NCI-H128 (cell line): ENCODE measurements at regions not wholly inside any gene's neighbourhood (a gene's known extent, or its start where the extent isn't known, plus 50 kb on each side); places are given as distances from the start of the nearest gene placed in this dataset.
A peak's percentile ranks its signal among the peaks of the same experiment; 100 is the strongest.
"Not testable (repeated sequence)": the region's sequence is repeated elsewhere in the genome, so short reads cannot be mapped to it uniquely, and the experiment has no call there.

Experiments
- DNase-seq: peaks from one replicate; lab custom pipeline; 2025; ENCODE audit not compliant: unreplicated experiment; lab: John Stamatoyannopoulos, UW

DNA sequence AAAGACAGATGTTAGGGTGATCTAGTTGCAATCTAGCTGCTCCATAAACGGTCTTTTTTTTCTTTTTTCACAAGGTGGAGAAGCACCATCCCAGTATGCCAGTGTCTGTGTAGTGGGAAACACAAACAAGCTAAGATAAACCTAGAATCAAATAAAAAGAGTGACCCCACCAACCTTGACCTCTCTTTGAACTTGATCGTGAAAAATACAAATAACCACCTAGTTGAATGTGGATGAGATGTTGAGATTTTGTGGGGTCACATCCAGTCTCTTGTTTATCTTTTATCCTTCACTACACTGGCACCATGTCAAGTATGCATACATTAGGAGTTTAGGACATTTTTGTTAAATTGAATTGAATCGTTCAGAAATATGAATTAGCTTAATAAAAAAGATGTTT lies 194.6 kb upstream of the EYA4 start:
- DNase-seq: no peak

DNA sequence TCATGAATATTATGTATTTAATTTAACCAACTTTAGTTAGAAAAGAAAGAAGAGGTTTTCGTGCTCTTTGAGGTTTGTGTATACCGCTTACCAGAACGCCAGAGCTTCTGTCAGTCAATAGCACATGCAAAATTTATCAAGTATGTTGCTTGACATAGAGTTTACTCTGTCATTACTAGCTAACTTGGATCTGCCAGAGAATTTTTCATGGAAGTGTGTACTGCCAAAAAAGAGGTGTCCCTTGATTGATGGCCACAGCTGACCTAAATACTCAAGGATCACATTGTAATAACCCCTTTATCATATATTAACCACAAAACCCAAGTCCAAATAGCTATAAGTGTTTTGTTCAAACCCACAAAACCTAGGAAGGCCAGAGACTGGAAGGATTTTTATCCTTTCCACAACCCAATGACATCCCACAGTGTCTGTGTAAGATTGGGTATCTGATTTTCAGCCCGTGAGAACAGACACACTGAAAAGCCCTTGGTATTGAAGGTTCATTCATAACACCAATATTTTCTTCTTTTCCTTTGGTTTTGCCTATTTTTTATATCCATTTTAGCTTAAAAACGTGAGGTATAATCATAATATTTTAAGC lies 194.0 kb upstream of the EYA4 start:
- DNase-seq: no peak

DNA sequence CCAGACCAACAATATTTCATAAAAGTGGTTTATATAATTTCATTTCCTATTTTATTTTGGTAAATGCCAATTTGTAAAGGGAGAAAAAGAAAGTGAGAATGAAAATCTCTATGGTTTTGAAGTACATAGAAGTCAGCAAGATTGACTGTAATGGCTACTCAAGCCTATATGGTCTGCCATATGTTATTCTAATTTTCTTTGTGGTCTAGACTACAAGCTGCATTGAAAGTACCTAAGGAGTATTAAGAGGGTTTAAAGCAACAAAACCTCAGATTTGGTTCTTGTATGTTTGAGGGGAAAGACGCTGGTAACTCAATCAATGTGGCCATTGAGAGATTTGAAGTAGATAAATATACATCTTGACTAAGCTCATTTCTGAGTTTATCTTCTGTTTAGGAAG lies 193.5 kb upstream of the EYA4 start:
- DNase-seq: no peak

DNA sequence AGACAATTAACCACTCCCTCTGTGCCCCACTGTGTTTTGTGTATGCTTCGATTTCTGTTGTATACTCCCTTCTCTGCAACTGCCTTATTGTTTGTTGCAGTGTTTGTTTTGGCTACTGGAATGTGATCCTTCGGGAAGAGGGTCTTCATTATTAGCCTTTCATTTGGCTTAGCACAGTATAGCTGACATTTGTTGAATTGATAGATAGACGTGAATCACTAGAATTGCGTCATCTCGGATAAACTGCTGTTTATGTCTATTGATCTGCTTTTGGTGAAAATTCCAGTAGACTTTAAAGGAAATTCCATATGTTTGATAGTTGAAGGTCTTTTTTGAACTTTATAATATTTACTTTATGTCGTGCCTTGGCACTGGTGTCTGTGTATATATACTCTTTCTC lies 189.9 kb upstream of the EYA4 start:
- DNase-seq: no peak

DNA sequence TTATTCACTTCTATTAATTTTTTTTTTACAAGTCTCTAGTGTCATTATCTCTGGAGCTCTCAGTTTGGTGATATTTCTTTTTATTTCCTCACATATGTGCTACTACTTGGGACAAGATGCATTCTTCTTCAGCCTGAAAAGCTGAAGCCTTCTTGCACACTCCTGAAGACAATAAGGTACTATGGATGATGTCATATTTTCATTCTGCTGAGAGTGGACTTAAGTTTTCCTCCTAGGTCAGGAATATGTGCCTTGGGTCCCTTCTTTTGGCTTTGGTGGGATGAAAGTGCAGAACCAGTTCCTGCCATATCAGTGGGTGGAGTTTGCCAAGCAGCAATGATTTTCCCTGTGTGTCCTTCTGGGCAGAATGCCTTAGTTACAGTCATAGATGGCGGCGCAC lies 188.7 kb upstream of the EYA4 start:
- no peak for DNase-seq

DNA sequence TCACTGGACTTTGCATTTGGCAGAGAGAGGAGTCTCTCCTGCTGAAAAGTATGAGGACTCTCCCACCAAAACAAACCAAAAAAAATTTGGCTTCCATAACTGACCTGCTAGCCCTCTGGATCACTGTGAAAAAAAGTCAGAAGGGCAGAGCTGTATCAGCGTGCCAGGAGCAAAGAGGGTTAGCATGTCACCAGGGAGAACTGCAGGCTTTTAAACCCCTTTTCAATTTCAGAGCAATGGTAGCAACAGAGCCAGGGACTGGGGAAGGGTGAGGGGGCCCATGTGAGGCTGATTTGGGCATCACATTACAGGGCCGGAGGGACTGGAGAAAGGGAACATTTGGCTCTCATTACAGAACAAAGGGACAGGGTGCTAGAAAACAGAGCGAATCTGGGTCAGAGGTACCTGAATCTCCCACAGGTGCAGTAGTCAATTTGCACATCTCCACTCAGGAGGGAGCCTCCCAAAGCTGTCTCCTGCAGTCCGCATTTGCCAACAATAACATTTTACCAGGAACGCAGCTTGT lies 185.7 kb upstream of the EYA4 start:
- no peak for DNase-seq

DNA sequence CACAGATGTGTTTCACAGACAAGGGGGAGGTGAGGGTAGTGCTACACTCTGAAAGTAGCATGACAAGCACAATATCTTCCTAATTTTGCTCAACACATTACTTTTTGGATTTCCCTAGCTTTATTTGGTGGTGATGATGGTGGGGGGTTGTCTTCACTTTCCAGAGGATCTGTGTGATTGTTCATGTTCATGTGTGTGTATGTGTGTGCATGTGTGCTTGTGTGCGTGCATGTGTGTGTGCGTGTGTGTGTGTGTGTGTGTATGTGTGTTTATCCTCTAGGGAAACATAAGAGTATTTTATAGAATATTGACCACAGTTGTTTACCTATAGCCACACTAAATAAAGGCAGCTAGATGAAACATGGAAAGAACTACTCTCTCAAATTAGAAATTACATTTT lies 183.8 kb upstream of the EYA4 start:
- no peak for DNase-seq

DNA sequence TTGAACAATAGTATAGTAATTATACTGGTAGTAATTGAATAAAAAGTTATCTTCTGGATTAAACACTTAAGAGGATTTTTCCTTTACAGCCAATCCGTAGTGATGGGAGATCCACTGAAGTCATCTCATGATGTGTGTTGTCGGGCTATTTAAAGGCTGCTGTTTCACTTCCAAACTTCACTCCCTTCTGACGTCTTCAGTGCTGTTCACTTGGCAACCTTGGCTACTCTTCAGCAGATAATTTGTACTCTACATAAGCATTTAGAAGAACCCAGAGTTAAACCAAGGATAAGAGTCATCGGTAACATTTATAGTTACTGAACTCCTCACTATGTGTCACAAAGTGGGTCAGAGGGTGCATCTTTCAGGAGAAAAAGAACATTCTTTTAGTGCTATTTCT lies 179.1 kb upstream of the EYA4 start:
- no peak for DNase-seq

DNA sequence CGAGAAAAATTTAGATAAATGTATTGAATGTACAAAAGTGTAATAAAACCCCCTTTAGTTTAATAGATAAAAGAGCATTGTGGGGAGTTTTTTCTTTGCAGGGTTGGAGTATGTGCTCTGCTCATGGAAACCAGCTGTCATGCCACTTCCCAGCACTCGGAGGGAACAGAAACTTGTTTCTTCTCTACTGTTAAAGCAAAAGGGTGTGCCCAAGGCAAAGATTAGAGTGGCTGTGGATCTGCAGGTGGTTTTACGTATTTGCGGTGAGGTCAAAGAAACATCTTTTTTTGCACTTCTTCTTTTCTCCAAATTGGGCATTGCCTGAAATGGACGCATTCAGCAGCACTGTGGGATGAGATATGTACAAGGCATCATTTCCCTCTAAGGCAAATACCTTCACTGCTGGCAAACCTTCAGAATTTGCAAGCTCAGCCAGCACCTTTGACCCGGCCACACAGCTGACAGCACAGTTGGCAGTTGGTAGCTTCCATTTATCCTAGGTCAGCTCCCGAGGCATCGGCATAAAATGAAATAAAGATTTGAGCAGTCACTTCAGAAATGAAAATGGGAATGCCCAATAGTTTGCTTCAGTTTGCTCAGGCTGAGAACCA lies 178.4 kb upstream of the EYA4 start:
- DNase-seq: no peak

DNA sequence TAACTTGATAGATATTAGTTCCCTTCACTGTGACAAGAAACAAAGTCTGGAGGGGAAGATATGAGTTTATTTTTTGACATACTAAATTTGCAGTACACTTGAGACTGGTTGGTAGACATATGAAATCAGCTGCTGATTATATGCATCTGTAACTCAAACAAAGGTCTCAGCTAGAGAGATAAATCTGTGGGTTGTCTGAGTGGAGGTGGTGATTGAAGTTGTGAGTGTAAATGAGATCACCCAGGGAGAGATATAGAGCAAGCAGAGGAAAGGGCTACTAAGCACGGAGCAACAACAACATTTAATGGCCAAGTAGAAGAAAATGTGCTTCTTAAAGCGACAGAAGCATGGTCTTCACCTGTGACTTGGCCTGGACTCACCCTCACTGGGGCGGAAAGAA lies 173.2 kb upstream of the EYA4 start:
- no peak for DNase-seq

DNA sequence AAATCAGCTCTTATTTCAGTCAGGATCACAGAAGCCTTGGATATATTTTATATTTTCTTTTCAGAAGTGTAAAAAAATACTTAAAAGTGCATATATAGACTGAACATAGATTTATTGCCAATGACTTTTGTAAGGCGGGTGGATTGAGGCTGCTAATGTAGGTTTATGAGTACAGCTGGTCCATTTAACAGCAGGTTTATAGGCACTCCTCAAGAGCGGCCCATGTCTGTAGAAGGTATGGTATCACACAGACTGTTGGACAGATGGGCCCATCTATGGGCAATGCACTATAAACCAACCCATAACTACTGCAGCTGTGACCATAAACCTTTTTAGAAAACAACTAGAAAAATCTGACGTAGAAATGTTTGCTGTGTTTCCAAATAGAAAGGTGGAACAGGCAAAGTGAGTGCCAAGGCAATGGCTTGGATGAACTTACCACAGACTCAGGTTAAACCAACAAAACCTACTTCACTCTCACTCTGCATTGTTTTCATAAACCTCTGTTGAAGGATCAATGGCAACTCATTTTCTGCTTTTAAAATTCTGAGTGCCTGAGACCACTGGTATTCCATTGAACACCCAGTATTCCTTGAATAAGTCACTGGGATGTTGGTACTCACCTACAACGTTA lies 170.6 kb upstream of the EYA4 start:
- no peak for DNase-seq

DNA sequence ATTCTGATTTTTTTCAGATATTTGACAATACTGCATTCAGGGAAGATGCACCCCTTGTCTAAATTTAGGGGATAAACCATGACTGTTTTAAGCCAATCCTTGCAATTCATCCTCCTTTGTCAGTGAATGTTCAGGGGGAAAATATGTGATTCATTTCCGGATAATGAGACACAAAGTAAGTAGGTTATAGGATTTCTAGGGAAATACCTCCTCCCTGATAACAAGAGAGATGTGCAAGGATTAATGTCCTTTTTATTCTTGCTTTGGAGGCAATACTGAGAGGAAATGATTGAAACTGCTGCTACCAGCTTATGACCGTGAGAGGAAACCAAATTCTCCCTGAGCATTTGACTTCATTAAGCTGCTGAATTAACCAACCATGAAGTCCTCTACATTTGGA lies 161.3 kb upstream of the EYA4 start:
- DNase-seq: no peak

DNA sequence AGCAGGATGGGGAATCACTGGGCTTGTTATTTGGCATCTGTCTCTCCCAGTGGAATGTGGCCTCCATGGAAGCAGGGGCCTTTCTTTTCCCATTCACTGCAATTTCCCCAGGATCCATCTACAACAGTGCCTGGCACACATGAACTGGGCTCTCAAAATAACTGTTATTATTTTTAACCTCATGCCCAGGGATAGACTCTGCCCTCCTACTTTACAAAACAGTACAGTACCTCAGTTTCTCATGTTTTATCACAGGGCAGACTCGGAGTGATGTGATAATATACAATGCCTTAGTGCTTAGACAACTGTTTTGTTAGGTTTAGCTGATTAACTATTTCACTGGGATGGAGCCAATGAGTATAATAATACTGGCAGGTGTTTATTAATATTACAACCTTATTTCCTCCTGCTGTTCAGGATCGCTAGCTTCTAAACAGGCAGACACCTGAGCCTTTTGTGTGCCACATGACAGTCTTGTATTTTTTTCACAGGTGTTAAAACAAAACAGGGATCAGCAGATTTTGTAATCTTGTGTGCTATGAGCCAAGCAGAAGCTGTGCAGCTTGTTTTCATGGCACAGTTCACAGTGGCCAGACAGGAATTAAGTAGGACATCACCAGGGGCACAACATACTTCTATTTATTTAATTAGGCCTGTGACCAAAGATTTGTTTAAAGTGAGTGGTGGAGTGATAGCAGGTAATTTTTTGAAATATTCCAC lies 157.7 kb upstream of the EYA4 start:
- no peak for DNase-seq

DNA sequence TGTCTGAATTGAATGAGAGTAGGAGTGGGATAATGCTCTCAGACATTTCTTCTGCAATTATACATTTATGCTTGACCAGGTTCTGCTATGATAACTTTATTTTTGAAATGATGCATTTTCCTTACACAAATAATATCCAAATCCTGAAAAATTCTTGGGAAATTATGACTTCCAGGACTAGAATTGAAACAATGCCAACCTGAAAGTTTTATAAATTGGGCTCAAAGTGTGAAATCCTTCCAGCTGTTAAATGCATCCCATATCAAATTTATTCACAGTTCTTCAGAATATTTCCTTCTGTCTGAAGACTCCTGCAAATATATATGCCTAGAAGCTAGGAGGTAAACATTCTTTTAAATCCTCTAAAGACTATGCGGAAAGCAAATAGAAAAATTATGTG lies 155.7 kb upstream of the EYA4 start:
- DNase-seq: no peak

DNA sequence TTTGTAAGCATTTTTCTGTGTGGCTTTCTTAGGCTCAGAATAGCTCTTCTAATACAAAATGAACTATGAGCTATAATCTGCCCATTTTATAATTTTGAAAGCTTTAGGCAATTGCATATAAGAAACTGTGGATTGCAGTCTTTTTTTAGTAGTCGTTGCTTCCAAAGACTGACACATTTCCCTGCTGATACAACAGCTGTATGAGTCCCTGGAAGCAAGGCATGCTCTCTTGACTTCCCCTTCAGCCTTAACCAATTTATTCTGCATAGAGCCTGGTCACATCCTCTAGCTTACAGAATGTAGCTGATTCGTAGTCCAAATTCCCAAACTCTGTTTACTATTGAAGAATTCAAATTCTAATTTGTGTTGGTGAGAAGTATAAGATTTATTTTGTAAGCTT lies 155.3 kb upstream of the EYA4 start:
- DNase-seq: no peak

DNA sequence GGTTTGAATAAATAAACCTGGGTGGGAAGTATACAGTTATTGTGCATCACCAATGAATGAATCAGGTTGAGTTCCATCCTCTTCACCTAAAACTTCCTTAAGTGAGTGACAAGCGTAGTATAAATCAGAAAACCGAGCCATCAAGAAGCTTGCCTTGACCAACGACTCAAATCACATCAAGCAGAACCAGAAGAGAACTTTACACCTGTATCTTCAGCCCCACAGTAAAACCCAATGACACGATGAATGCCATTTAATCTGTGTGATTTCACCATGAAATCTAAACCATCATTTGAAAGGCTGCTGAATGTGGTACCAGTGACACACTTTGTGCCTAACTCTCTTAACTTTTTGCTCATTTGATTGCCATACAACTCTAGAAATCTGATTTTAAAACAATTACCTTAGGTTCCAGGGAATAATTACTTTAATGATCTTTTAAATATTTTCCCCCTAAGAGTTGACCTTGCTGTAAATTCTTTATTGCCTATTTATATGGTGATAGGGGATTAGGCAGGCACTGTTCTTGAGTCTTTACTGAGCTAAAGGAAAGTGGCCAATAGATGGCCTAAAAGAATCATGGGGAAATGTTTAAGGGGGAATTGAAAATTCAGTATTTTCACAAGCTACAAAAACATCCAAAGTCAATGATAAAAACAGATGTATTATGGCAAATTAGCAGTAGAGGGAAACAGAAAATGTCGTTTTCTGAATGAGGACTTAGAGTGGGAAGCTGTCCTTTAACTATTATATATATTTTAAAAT lies 152.0 kb upstream of the EYA4 start:
- no peak for DNase-seq

DNA sequence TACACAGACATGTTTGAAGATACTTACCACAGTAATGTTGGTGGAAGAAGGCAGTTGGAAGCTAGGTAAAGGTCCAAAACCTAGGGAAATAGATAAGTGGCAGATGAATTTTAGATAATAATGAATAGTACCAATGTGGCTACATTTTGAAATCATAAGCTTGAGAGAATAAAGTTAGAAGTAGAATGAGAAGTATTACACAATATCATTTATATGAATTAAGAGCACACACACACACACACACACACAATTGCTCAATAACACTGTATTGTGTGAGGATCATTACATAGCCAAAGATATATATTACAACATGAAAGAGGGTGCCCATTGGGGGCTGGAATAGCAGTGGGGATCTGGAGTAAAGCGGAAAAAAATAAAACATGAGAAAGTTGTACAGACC lies 149.0 kb upstream of the EYA4 start:
- no peak for DNase-seq

DNA sequence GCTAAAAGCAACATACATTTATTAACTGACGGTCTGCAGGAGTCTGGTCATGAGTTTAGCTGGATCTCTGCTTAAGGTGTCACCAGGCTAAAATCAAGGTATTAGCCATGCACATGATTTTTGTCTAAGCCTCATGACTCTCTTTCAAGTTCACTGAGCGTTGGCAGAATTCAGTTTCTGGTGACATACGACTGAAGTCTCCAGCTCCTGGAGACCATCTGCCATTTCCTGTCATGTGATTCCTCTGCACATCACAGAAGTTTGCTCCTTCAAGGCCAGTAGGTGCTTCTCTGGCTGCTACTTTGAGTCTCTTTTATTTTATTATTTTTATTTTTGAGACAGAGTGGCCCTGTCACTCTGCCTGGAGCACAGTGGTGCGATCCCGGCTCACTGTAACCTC lies 148.4 kb upstream of the EYA4 start:
- no peak for DNase-seq

DNA sequence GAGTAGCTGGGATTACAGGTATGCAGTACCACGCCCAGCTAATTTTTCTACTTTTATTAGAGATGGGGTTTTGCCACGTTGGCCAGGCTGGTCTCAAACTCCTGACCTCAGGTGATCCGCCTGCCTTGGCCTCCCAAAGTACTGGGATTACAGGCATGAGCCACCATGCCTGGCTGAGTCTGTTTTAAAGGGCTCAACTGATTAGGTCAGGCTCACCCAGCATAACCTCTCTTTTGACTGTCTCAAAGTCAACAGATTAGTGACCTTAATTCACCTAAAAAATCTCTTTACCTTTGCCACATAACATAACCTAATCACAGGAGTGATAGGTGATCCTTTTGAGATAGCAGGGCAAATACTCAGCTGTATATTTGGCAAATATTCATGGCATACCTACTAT lies 147.9 kb upstream of the EYA4 start:
- DNase-seq: not testable (repeated sequence)

DNA sequence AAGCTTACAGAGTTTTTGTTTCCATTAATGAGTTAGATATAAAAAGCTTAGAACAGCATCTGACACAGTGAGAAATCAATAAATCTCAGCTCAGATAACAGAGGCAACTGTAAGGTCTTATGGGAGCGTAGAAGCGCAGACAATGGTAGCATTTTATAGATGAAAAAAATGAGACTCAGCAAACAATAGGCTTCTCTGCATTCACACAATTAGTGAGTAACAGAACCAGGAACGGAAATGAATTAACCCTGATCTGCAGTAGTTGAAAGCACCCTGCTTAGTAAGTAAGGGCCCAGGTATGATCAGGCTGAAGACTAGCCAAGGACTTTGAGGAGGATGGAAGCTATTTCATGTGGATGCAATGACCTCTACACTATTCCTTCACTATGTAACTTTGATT lies 147.2 kb upstream of the EYA4 start:
- peak; percentile 23 for DNase-seq

DNA sequence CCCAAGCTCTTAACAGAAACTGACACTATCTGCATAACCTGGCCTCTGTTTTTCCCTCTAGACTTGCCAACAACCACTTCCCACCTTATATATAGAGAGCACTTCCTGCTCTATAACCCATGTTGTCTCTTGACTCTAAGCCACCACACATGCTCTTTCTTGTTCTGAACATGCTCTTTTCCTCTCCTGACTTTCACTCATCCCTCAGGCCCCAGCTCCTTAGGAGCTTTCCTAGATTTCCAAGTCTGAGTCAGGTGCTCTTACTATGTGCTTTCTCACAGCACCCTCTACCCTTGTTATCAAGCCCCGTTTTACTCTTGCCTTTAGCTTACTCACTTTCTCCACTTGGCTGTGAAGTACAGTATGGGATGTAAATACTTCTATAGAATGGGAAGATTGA lies 143.9 kb upstream of the EYA4 start:
- DNase-seq: no peak
